ENCODE measurements at regions not wholly inside any gene's neighbourhood (a gene's known extent, or its start where the extent isn't known, plus 50 kb on each side); places are given as distances from the start of the nearest gene placed in this dataset.
"Not testable (repeated sequence)": the region's sequence is repeated elsewhere in the genome, so short reads cannot be mapped to it uniquely, and the experiment has no call there.

GRCh38 chr22:22074634-22075381, 92.2 kb upstream of the TOP3B start:
- no peak for DNase-seq

- no peak for DNase-seq
Observed at GRCh38 chr22:22073769-22074561, 91.4 kb upstream of the TOP3B start.

- no peak for DNase-seq
Observed at GRCh38 chr22:22072169-22072836, 89.7 kb upstream of the TOP3B start.

- DNase-seq, result no peak
Observed at GRCh38 chr22:22071455-22071854, 88.9 kb upstream of the TOP3B start.

GRCh38 chr22:22070371-22070824, 87.8 kb upstream of the TOP3B start:
- DNase-seq, result no peak

- DNase-seq, result no peak
Observed at GRCh38 chr22:22069450-22070370, 87.1 kb upstream of the TOP3B start.

- DNase-seq, result no peak
Observed at GRCh38 chr22:22068657-22069056, 86.1 kb upstream of the TOP3B start.

GRCh38 chr22:22068025-22068424, 85.4 kb upstream of the TOP3B start:
- no peak for DNase-seq

- DNase-seq, result no peak
Observed at GRCh38 chr22:22067192-22067591, 84.6 kb upstream of the TOP3B start.

GRCh38 chr22:22064580-22064979, 82.0 kb upstream of the TOP3B start:
- DNase-seq, result no peak

- DNase-seq, result no peak
Observed at GRCh38 chr22:22062306-22062793, 79.8 kb upstream of the TOP3B start.

GRCh38 chr22:22061085-22062077, 78.8 kb upstream of the TOP3B start:
- no peak for DNase-seq

- peak; percentile 54 for DNase-seq
Observed at GRCh38 chr22:22060200-22061084, 77.9 kb upstream of the TOP3B start.

- no peak for DNase-seq
Observed at GRCh38 chr22:22059291-22060002, 76.9 kb upstream of the TOP3B start.

- no peak for DNase-seq
Observed at GRCh38 chr22:22058633-22059290, 76.2 kb upstream of the TOP3B start.

- DNase-seq, result no peak
Observed at GRCh38 chr22:22057617-22058378, 75.2 kb upstream of the TOP3B start.

- DNase-seq, result not testable (repeated sequence)
Observed at GRCh38 chr22:22056809-22057594, 74.4 kb upstream of the TOP3B start.
